Stimulated activated naive CD8-positive, alpha-beta T cell treated with anti-CD3 and anti-CD28 coated beads, Interleukin-15, Interleukin-2, amounts not matched to agents 100 U/mL and 50 U/mL, for 24 hours (primary cell): ENCODE measurements at regions not wholly inside any gene's neighbourhood (a gene's known extent, or its start where the extent isn't known, plus 50 kb on each side); places are given as distances from the start of the nearest gene placed in this dataset.
"Not testable (repeated sequence)": the region's sequence is repeated elsewhere in the genome, so short reads cannot be mapped to it uniquely, and the experiment has no call there.

Experiments used
- ATAC-seq: fragments of 150-1000 bp; cut with Tn5 transposase; one replicate; pipeline ENCODE4 v1.10.0; 2021
- DNase-seq: peaks from one replicate; pipeline ENCODE4 v3.0.0; 2021

GRCh38 chr4:19051831-19052230 is 1030.3 kb upstream of the LCORL start:
- ATAC-seq, result no peak

GRCh38 chr4:19047279-19047880 is 1025.8 kb upstream of the LCORL start:
- DNase-seq, result no peak
- ATAC-seq, result no peak

More at GRCh38 chr4:19051831-19052230, 1030.3 kb upstream of the LCORL start:
- no peak for DNase-seq

- ATAC-seq, result no peak
Measured at GRCh38 chr4:19039816-19040215, 1018.3 kb upstream of the LCORL start.

GRCh38 chr4:19038231-19038630 is 1016.7 kb upstream of the LCORL start:
- ATAC-seq (no peak), DNase-seq (no peak)

More at GRCh38 chr4:19039816-19040215, 1018.3 kb upstream of the LCORL start:
- no peak for DNase-seq

- DNase-seq (no peak), ATAC-seq (no peak)
Measured at GRCh38 chr4:19033816-19034733, 1012.5 kb upstream of the LCORL start.

- DNase-seq, result no peak
- ATAC-seq, result no peak
Measured at GRCh38 chr4:19030536-19030935, 1009.0 kb upstream of the LCORL start.

- DNase-seq, result no peak
- ATAC-seq, result no peak
Measured at GRCh38 chr4:19030048-19030447, 1008.5 kb upstream of the LCORL start.

GRCh38 chr4:19026281-19026680 is 1004.7 kb upstream of the LCORL start:
- ATAC-seq, result no peak

GRCh38 chr4:19025031-19025430 is 1003.5 kb upstream of the LCORL start:
- DNase-seq (no peak), ATAC-seq (no peak)

More at GRCh38 chr4:19026281-19026680, 1004.7 kb upstream of the LCORL start:
- no peak for DNase-seq

GRCh38 chr4:19024047-19024446 is 1002.5 kb upstream of the LCORL start:
- no peak for DNase-seq
- ATAC-seq, result no peak

GRCh38 chr4:19021617-19022016 is 1000.1 kb upstream of the LCORL start:
- ATAC-seq (no peak), DNase-seq (no peak)

- not testable (repeated sequence) for ATAC-seq
Measured at GRCh38 chr4:19016550-19016949, 995.0 kb upstream of the LCORL start.

GRCh38 chr4:19014594-19014993 is 993.0 kb upstream of the LCORL start:
- ATAC-seq, result no peak
- DNase-seq, result no peak

More at GRCh38 chr4:19016550-19016949, 995.0 kb upstream of the LCORL start:
- not testable (repeated sequence) for DNase-seq

- DNase-seq (no peak), ATAC-seq (no peak)
Measured at GRCh38 chr4:19010761-19011160, 989.2 kb upstream of the LCORL start.

GRCh38 chr4:19009881-19010280 is 988.3 kb upstream of the LCORL start:
- DNase-seq, result no peak
- ATAC-seq, result no peak

- ATAC-seq (no peak), DNase-seq (no peak)
Measured at GRCh38 chr4:19005211-19005610, 983.7 kb upstream of the LCORL start.

GRCh38 chr4:19002170-19002569 is 980.6 kb upstream of the LCORL start:
- DNase-seq, result no peak
- no peak for ATAC-seq

GRCh38 chr4:18999595-18999994 is 978.0 kb upstream of the LCORL start:
- DNase-seq (no peak), ATAC-seq (no peak)

GRCh38 chr4:18981234-18981615 is 959.7 kb upstream of the LCORL start:
- ATAC-seq (no peak), DNase-seq (no peak)

GRCh38 chr4:18980516-18981233 is 959.1 kb upstream of the LCORL start:
- no peak for DNase-seq
- no peak for ATAC-seq

GRCh38 chr4:18976884-18977283 is 955.3 kb upstream of the LCORL start:
- ATAC-seq (no peak), DNase-seq (no peak)

- ATAC-seq (no peak), DNase-seq (no peak)
Measured at GRCh38 chr4:18975916-18976808, 954.6 kb upstream of the LCORL start.
